ENCODE measurements at regions not wholly inside any gene's neighbourhood (a gene's known extent, or its start where the extent isn't known, plus 50 kb on each side); places are given as distances from the start of the nearest gene placed in this dataset.

DNA sequence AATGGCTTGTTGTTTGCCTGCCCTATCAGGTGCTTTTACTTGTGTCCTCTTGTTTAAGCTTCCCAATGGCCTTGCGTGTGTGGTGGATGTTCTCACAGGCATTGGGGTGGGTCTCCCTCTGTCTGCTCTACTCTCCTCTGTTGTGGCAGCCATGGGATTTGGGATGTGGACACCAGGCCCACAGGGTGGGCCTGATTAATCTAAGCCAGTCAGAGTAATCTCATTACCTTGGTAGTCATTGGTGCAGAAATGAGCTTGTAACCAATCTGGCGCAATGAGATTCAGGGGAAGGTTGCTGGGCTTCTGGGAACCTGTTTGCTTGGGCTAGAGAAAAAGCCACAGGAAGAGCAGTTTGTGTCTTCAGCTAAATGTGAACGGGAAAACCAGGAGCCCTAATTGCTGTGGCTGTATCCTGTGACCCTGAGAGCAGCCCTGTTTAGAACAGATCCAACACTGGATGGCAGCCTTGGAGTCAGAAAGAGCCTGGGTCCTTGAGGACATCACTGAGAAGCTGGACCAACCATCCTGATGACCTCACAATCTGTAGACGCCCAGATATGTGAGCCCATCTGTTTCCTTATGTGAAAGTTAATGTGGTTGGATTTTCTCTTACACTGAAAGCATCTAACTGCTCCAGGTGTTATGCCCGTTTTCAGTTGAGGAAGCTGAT is 157.3 kb upstream of the UBE2E1 start:
- Mint-ChIP-seq H3K9me3 (no peaks in the 10 kb centered on the region), H3K36me3 (ENCODE audit: low read depth) (no peaks in the 10 kb centered on the region), H3K4me1 (peaks cover 14% of the 10 kb centered on the region), H3K27ac (no peak overlapping the region), H3K27me3 (no peaks in the 10 kb centered on the region), H3K4me3 (no peak overlapping the region)
- ATAC-seq (ENCODE audit: low read depth) = no peak
- ChIA-PET CTCF (no interaction called here), POLR2A (no interaction called here)
- no peak for DNase-seq
- no peak for TF ChIP-seq CTCF (IDR thresholded peaks at IDR 0.05)
- intact Hi-C loops (cut with micrococcal nuclease) = no loop called here

- intact Hi-C loops (cut with micrococcal nuclease) = no loop called here
- Mint-ChIP-seq H3K4me3 (no peak overlapping the region), H3K27ac (no peak overlapping the region), H3K36me3 (ENCODE audit: low read depth) (no peaks in the 10 kb centered on the region), H3K4me1 (peaks cover 19% of the 10 kb centered on the region), H3K27me3 (no peaks in the 10 kb centered on the region), H3K9me3 (no peaks in the 10 kb centered on the region)
- CTCF ChIA-PET = interaction anchor here (0.8 kb wide), 1 partner anchor 185 kb away, joined by 4 read pairs; no protein-coding TSS in a partner anchor
- no peak for ATAC-seq (ENCODE audit: low read depth)
- TF ChIP-seq CTCF (IDR thresholded peaks at IDR 0.05) = no peak
- POLR2A ChIA-PET = no interaction called here
- no peak for DNase-seq
These were observed 156.8 kb upstream of the UBE2E1 start for GRCh38 chr3:23648996-23649395.

- no peak overlapping the region for H3K27ac Mint-ChIP-seq
- no peaks in the 10 kb centered on the region for H3K36me3 Mint-ChIP-seq (ENCODE audit: low read depth)
- DNase-seq = no peak
- TF ChIP-seq CTCF (IDR thresholded peaks at IDR 0.05) = no peak
- H3K9me3 Mint-ChIP-seq = no peaks in the 10 kb centered on the region
- intact Hi-C loops (cut with micrococcal nuclease) = no loop called here
- no peak for ATAC-seq (ENCODE audit: low read depth)
- no peaks in the 10 kb centered on the region for H3K27me3 Mint-ChIP-seq
- H3K4me3 Mint-ChIP-seq = no peak overlapping the region
- POLR2A ChIA-PET = no interaction called here
- CTCF ChIA-PET = interaction anchor here (0.8 kb wide), 1 partner anchor 185 kb away, joined by 4 read pairs; no protein-coding TSS in a partner anchor
- H3K4me1 Mint-ChIP-seq = peaks cover 24% of the 10 kb centered on the region
These were observed 156.3 kb upstream of the UBE2E1 start for GRCh38 chr3:23649448-23649847.

- DNase-seq (no peak), ATAC-seq (ENCODE audit: low read depth) (no peak)
- no peaks in the 10 kb centered on the region for H3K36me3 Mint-ChIP-seq (ENCODE audit: low read depth)
- peaks cover under 1% of the 10 kb centered on the region for H3K9me3 Mint-ChIP-seq
- H3K4me1 Mint-ChIP-seq = peaks cover 27% of the 10 kb centered on the region
- no peak for TF ChIP-seq CTCF (IDR thresholded peaks at IDR 0.05)
- ChIA-PET POLR2A (no interaction called here), CTCF (no interaction called here)
- H3K27me3 Mint-ChIP-seq = no peaks in the 10 kb centered on the region
- no peak overlapping the region for H3K4me3 Mint-ChIP-seq
- no peak overlapping the region for H3K27ac Mint-ChIP-seq
- intact Hi-C loops (cut with micrococcal nuclease) = loop anchor here (10.0 kb wide), 1 partner anchor 446 kb away; the partner anchor contains the start of gene UBE2E2
These were observed 155.2 kb upstream of the UBE2E1 start for GRCh38 chr3:23650371-23651140.
